ENCODE measurements at regions not wholly inside any gene's neighbourhood (a gene's known extent, or its start where the extent isn't known, plus 50 kb on each side); places are given as distances from the start of the nearest gene placed in this dataset.
A peak's percentile ranks its signal among the peaks of the same experiment; 100 is the strongest.
"Not testable (repeated sequence)": the region's sequence is repeated elsewhere in the genome, so short reads cannot be mapped to it uniquely, and the experiment has no call there.

DNA sequence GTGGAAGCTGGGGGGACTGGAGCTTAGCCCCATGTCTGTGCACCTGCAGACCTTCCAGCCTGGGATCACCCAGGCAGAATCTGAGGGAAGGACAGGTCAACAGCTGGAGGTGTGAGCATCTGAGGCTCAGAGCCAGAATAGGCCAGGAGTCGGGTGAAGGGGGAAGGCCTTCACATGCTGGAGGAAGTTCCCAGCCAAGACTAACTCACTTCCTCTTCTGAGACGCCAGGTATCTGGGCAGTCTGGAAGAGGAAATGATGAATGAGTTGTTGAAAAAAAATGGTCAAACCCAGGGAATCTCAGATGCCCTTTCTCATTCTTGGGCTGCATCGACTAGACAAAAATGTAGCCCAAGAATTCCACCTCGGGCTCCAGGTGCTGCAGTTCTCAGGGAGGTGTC, 73.6 kb upstream of the TIAM2 start:
- no peak for DNase-seq (ENCODE audit: low read depth in 2 of 2)

DNA sequence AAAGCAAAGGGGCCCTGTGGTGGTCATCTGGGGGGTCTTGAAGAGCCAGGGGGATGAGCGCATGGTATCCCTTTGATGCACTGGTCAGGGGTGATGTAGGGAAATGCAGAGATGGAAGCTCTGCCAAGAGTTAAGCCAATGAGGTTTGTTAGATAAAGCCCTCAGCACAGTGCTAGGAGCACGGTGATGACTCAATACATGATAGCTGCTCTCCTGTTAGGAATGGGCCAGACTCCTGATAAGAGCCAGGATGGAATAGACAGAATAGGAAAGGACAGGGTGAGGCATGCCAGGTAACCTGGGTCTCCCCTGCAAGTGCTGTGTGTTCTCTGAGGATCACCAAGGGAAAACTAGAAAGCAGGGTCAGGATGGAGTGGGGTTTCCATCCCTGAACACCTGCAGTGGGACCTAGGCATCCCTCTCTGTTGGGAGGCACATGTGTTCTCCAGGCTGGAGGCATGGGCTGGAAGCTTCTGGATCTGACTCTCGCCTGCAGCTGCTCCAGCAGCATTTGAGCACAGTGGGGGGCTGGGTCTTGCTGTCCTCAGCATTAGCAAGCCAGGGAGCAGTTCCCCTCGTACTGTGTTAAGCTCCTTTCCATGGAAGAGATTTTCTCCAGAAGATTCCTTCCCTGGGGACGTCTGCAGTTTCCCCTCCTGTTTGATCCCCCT, 71.8 kb upstream of the TIAM2 start:
- no peak for DNase-seq (ENCODE audit: low read depth in 2 of 2)

DNA sequence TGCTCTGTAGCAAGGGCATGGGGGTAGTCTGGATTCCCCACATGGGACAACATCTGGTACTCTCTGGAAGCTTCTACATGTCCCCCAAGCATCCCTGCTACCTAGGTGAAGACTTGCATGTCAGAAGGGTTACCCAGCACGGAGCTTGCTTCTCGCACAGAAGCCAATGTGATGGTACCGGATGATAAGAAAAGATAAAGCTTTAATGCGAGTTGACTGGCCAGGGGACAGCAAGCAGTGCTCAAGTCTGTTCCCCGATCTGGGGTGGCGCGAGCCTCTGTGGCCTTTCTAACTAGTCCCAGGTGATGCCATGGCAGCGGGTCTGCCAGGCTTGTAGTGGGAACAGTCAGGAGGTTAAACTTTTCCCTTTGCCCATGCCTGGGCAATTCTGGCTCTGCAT, 70.0 kb upstream of the TIAM2 start:
- DNase-seq (ENCODE audit: low read depth in 2 of 2): no peak

DNA sequence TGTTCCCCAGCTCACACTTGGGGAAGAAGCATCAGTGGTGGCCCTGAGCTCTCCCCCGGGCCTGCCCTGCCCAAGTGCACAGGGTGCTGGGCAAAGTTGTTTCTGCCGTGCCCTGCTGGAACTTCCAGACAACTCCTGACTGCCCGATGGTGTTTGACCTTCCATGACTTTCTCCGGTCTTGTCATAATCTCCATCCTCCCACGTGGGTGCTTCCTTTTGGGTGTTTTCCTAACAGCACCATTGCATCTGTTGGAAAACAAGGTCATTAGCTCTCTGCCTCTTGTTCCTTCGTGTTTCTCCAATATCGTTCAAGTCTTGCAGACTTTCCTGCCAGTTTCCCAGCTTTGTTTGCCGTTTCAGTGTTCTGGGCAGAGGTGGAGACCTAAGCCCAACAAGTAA, 68.7 kb upstream of the TIAM2 start:
- no peak for DNase-seq (ENCODE audit: low read depth in 2 of 2)

DNA sequence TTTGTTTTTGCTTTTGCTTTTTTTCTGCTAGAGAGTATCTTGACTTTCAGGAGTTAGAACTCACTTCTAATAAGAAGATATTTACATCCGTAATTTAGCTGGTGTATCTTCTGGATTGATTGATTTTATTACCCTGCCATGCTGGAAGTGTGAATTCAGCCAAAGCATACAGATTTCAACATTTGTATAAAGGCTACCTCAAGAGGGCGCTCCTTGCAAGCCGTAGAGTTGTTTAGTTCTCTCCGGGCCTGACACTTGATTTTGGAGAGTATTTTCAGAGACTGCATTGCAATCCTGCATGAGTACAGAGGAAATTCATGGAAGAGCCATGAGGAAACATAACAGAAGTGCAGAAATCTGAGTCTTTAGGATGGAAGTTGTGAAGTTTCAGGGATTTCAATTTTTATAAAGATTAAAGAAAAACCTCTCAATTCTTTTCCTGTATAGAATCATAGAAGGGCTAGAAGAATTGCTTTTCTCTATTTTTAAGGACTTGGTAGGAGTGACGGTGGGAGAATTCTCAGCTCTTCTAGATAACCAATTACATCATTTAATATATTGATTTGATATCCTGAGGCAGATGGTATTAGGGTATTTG, 66.7 kb upstream of the TIAM2 start:
- DNase-seq (ENCODE audit: low read depth in 2 of 2): peak; percentile 47 to 63

DNA sequence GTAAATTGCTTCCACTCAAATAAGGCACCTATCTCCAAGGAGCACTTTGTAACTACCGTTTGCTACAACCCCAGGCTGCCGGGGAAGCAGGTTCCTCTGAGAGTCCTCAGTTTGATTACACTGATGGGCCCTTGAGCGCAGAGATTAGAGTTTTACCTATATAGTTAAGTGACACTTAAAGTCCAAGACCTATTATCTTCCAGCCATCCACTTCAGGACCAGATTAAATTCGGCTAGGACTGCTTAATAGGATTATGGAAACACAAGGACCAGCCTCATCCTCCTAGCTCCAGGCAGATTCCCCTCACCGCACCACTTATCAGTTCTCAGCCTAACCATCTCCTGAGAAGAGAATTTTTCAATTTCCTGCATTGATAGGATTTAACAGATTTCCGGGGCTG, 64.7 kb upstream of the TIAM2 start:
- DNase-seq (ENCODE audit: low read depth in 2 of 2): no peak

DNA sequence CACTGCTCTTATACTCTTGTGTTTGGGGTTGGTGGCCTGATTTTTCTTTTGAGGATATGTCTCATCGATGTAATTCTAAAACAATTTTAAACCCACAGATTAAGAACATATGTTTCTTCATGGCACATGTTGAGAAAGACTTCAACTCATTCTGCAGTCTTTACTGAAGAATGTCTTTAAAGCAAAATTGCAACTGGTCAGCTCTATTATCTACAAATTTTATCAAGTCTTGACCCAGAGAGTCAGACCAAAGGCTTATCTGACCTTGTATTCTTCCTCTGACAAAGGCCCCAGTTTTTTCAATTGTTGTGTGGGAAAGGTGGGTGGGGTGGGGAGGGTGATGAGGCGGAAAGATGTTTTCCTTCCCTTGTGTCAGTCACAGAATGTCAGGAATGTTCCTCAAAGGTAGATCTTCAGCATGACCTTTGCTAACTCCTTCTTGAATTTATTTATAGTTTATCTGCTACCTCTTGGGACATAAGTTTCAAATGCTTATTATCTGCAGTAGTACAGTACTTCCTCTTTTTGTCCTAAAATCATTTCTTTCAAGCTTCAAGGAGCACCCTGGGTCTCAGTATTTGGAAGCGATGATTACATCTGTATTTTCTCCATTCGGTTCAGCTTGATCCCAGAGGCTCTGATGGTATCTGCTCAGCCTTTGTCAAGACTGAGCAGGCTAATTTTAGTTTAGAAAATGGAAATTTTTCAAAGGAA, 63.2 kb upstream of the TIAM2 start:
- DNase-seq (ENCODE audit: low read depth in 2 of 2): no peak

DNA sequence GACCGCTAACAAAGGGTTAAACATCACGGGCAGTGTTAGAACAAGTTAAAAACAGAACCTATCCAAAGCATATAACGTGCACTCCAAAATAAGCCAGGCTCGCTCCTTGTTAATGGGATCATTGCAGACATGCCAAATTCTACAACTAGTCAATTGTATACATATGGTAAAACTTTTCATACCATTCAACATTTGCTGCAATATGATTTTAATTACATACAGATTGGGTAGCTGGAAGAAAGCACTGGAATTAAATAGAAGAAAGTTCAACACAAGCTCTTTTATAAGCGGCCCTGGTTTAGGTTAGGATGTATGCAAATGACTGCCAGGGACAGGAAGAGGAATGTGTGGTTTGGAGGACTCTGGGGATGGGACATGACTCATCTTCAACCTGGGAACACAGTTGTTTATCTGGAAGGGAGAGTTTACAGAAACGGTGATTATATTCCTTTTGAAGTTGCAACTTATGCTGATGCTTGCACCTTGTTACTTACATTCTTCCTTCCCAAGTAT, 62.5 kb upstream of the TIAM2 start:
- no peak for DNase-seq (ENCODE audit: low read depth in 2 of 2)

DNA sequence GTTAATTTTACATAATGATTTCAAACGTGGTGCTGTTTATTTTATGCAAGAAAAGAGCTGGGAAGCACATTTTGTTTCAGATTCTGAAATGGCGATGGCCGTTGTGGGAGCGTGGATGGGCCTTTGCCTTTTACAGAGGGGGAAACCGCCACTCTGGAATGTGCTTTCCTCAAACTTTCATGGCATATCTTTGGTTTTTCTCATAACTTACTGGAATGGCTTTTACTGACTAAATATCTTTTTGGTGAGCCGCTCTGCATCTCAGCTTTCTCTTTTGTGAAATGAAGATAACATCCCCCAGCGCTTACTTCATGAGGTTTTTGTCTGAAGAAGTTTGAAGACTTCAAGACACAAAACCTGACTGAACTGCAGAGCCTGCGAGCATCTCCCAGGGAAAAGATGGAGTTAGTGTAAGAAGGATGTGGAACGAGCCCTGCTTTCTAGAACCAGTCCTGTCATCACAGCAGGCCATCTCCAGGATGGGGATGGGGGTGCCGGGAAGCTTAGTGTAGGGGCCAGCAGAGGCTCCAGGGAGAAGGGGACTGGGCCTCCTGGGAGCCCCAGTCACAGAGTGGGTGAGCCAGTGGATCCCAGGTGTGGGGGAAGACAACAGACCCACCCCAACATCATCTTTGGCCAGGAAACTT, 61.8 kb upstream of the TIAM2 start:
- no peak for DNase-seq (ENCODE audit: low read depth in 2 of 2)

DNA sequence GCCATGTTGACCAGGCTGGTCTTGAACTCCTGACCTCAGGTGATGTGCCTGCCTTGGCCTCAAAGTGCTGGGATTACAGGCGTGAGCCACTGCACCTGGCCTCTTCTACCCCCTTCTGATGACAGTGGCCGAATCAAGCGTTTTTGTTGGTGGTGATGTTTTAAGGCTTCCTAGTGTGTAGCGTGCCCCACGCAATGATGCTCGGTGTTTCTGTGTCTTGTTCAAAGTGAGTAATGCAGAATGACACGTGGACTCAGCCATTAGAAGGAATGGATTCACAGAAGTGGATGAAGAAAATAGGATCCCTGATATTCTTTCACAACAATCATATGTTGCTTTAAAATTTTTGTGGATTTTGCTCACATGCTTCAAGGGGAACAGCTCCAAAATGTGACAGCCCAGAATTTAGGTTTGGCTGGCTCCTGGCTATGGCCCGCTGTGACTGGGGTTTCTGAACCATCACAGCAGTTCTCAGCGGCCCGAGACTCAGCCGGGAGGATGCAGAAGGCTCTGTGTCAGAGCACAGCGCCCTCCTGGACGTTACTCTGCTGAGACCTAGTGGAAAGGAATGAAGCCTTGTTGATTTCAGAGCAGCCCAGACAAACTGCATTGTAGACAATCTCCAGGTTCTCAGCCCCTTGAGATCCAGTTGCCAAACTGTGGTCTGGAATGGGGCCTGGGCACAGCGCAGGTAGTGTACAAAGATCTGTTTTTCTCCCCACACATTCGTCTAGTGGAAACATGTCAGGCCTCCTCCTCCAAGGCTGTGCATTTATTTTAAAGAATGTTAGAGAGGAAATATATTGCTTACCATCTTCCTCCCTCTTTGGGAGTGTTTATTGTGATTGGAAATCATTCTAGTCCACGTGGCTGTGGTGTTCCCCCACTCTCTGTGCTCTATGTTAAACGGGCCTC, 57.6 kb upstream of the TIAM2 start:
- DNase-seq (ENCODE audit: low read depth in 2 of 2): no peak

DNA sequence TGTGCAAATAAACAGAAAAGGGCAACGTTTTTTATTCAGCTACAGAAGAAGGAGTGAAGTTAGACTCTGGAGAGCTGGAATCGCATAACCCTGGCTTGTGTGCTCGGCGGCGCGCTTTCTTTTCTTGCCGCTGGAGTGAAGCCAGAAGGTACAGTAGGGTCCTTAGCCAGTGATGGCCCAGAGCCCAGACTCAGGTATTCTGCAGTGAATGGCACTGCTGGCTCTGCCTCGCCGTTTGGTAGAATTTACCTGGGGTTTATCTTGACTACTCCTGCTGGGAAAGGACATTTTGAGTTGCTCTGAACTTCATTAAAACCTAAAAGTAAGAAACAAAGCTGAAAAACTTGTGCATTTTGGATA, 56.9 kb upstream of the TIAM2 start:
- no peak for DNase-seq (ENCODE audit: low read depth in 2 of 2)

DNA sequence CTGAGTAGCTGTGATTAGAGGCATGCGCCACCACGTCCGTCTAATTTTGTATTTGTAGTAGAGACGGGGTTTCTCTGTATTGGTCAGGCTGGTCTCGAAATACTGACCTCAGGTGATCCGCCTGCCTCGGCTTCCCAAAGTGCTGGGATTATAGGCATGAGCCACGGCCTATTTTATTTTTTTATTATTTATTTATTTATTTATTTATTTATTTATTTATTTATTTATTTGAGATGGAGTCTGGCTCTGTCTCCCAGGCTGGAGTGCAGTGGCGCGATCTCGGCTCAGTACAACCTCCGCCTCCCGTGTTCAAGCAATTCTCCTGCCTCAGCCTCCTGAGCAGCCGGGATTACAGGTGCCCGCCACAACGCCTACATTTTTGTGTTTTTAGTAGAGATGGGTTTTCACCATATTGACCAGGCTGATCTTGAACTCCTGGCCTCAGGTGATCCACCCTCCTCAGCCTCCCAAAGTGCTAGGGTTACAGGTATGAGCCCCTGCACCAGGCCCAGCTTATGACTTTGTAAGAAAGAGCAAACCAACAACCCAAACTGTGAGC, 56.3 kb upstream of the TIAM2 start:
- DNase-seq (ENCODE audit: low read depth in 2 of 2): not testable (repeated sequence)

DNA sequence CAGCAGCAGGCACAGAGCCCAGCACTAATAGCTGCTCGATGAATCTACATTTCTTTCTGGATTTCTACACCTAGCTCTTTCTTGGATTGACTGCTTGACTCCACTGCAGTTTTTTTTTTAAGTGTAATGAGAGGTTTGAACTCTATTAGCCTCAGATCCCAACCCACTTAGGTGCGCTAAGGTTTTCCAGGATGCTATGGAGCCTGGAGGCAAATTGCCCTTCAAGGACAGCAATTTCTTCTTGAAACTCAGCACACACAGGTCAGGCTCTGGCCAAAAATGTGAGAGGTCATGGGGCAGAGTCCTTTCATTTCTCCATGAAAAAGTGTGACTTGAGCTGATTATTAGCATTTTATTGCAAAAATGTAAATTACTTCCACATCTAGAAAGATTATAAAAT, 52.3 kb upstream of the TIAM2 start:
- DNase-seq (ENCODE audit: low read depth in 2 of 2): no peak

DNA sequence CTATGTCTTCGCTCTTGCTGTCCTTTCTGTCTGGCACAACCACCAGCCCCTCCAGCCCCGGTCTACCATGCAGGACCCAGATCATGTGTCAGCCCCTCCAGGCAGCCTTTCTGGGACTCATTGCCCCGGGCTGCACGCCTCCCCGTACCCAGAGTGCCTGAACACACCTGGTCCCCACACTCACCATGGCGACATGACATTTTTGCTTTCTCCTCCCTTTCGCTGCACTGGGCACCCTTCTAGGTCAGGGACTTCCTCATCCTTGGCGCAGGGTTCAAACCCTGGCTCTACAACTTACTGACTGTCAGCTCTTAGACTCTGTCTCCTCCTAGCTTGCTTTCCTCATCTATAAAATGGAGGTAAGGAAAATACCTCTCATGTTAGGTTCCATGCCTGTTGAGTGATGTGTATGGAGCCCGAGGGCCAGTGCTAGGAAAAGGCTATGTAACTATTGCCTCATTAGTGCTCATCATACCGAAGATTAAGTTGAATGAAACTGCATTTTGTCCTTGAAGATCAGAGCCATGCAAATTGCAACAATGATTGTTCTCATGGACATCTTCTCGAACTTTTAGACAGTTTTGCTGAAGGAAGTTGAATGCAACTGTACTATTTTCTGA, 49.7 kb upstream of the TIAM2 start:
- DNase-seq (ENCODE audit: low read depth in 2 of 2): no peak
